ENCODE measurements at regions not wholly inside any gene's neighbourhood (a gene's known extent, or its start where the extent isn't known, plus 50 kb on each side); places are given as distances from the start of the nearest gene placed in this dataset.

DNA sequence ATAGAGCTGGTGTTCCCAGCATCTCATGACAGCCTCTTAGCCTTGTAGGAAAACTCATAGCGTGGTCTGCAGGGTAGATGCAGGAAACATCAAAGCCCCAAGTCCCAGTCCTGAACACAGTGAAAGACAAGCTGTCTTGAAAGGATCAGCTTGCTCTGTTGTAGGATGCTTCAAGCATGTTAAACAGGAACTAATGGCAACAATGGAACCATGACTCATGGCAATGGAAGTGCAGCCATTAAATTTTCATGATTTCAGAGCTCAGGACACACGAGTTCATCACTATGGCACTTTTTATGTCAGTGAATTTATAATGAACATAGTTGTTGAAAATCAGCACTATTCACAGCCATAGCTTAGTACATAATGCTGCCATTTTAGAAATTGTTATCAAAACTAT, 367.7 kb downstream of the KIF16B start:
- Histone ChIP-seq H3K27me3 (no peaks in the 10 kb centered on the region), H3K4me3 (no peak overlapping the region), H3K9me3 (no peaks in the 10 kb centered on the region), H3K27ac (no peak overlapping the region), H3K36me3 (no peaks in the 10 kb centered on the region), H3K4me1 (ENCODE audit: insufficient read depth) (peaks cover 1% of the 10 kb centered on the region)
- WGBS, 3 donors = 85 to 96% (median 87%) methylated on average over 2 of the region's 2 CpGs
- no peak for DNase-seq
- no peak for TF ChIP-seq POLR2A (IDR thresholded peaks at IDR 0.05)
- TF ChIP-seq, protein P1, sequence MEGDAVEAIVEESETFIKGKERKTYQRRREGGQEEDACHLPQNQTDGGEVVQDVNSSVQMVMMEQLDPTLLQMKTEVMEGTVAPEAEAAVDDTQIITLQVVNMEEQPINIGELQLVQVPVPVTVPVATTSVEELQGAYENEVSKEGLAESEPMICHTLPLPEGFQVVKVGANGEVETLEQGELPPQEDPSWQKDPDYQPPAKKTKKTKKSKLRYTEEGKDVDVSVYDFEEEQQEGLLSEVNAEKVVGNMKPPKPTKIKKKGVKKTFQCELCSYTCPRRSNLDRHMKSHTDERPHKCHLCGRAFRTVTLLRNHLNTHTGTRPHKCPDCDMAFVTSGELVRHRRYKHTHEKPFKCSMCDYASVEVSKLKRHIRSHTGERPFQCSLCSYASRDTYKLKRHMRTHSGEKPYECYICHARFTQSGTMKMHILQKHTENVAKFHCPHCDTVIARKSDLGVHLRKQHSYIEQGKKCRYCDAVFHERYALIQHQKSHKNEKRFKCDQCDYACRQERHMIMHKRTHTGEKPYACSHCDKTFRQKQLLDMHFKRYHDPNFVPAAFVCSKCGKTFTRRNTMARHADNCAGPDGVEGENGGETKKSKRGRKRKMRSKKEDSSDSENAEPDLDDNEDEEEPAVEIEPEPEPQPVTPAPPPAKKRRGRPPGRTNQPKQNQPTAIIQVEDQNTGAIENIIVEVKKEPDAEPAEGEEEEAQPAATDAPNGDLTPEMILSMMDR (IDR thresholded peaks at IDR 0.05) = no peak
- intact Hi-C loops (cut with DNase I) = no loop called here

DNA sequence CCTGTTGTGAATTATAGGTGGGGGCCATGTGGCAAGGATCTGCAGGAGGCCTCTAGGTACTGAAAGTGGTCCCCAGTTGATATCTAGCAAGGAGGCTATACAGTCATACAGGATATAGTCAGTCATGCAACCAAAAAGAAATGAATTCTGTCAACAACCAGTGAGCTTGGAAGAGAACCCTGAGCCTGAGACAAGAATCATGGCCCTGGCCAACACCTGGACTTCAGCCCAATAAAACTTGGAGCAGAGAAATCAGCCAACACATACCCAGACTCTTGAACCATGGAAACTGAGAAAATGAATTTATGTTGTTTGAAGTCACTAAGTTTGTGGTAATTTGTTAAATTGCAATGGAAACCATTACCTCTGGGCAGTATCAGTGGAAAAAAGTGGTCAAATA, 370.2 kb downstream of the KIF16B start:
- DNase-seq = no peak
- intact Hi-C loops (cut with DNase I) = no loop called here
- Histone ChIP-seq H3K4me1 (ENCODE audit: insufficient read depth) (no peaks in the 10 kb centered on the region), H3K27me3 (no peaks in the 10 kb centered on the region), H3K27ac (no peak overlapping the region), H3K36me3 (no peaks in the 10 kb centered on the region), H3K4me3 (no peak overlapping the region), H3K9me3 (no peaks in the 10 kb centered on the region)
- TF ChIP-seq EP300 (IDR thresholded peaks at IDR 0.05) = no peak
- TF ChIP-seq, protein P1 (IDR thresholded peaks at IDR 0.05) = no peak
- no peak for TF ChIP-seq POLR2A (IDR thresholded peaks at IDR 0.05)

DNA sequence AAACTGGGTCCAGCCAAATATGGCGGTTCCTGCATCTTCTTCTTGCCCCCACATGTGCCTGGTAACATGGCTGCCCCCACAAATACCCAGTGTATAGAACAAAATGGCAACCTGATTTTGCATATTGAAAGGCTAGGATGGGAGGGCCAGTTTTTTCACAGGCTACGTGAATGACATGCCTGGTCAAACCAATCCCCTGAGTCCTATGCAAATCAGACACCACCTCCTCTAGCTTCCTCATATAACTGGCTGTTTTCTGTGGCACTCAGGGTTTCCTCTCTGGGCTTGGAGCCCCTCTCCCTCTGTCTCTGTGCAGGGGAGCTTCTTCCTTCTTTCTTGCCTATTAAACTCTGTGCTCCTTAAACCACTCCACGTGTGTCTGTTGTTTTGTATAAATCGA, 372.1 kb downstream of the KIF16B start:
- H3K4me3 ChIP-seq = no peak overlapping the region
- no peak for DNase-seq
- H3K4me1 ChIP-seq (ENCODE audit: insufficient read depth) = no peaks in the 10 kb centered on the region
- H3K27me3 ChIP-seq = no peaks in the 10 kb centered on the region
- intact Hi-C loops (cut with DNase I) = no loop called here
- H3K36me3 ChIP-seq = no peaks in the 10 kb centered on the region
- 93 to 95% (median 95%) methylated on average over 4 of the region's 4 CpGs for WGBS, 3 donors
- no peak for TF ChIP-seq EP300 (IDR thresholded peaks at IDR 0.05)
- TF ChIP-seq, protein P1 (IDR thresholded peaks at IDR 0.05) = no peak
- no peak for TF ChIP-seq POLR2A (IDR thresholded peaks at IDR 0.05)
- H3K9me3 ChIP-seq = no peaks in the 10 kb centered on the region
- no peak overlapping the region for H3K27ac ChIP-seq

DNA sequence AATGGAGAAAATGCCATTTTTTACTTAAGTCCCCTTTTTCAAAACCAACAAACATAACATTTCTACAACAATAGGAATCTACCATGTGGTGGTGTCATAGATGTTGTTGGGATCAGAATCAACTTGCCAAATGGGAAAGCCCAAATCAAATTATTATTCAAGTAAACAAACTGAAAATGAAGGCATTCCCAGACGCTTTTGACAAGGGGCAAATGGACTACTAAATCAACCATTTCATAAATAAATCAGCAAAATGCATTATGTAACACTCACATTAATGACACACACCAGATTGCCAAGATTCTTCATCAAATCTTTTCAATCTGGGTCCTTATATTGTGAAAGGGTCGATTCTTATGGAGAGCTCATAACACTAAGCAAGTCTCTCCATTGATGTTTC, 375.6 kb downstream of the KIF16B start:
- TF ChIP-seq POLR2A (IDR thresholded peaks at IDR 0.05) = no peak
- TF ChIP-seq, protein P1 (IDR thresholded peaks at IDR 0.05) = no peak
- TF ChIP-seq EP300 (IDR thresholded peaks at IDR 0.05) = no peak
- intact Hi-C loops (cut with DNase I) = no loop called here
- 78 to 89% (median 86%) methylated on average over 2 of the region's 2 CpGs for WGBS, 3 donors

DNA sequence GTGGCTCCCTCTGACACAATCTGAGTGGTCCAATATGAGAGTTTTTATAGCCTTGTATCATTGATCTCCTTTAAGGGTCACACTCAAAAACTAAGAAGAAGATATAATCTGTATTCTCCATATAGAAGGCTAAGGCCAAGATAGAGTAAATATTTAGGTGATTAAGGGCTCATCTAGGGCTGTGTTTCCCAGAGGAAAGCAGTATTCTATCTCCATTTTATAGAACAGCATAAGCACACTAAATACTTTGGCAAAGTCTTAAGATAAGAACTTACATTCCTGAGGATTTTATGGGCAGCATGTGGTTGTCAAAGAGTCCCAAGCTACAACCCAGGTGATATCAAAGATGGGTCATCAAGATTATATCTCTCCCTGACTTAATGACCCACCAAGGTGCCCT, 377.6 kb downstream of the KIF16B start:
- TF ChIP-seq POLR2A (IDR thresholded peaks at IDR 0.05) (no peak), EP300 (IDR thresholded peaks at IDR 0.05) (no peak)
- TF ChIP-seq, protein P1 (IDR thresholded peaks at IDR 0.05) = no peak

More for the DNA sequence above, 375.6 kb downstream of the KIF16B start:
- Histone ChIP-seq H3K36me3 (no peaks in the 10 kb centered on the region), H3K27me3 (no peaks in the 10 kb centered on the region), H3K4me1 (ENCODE audit: insufficient read depth) (no peaks in the 10 kb centered on the region), H3K4me3 (no peak overlapping the region), H3K27ac (no peak overlapping the region), H3K9me3 (no peaks in the 10 kb centered on the region)
- DNase-seq = no peak

More for the DNA sequence above, 377.6 kb downstream of the KIF16B start:
- H3K27ac ChIP-seq = no peak overlapping the region
- no peak overlapping the region for H3K4me3 ChIP-seq
- no peak for DNase-seq
- no peaks in the 10 kb centered on the region for H3K9me3 ChIP-seq
- no peaks in the 10 kb centered on the region for H3K27me3 ChIP-seq
- intact Hi-C loops (cut with DNase I) = no loop called here
- H3K4me1 ChIP-seq (ENCODE audit: insufficient read depth) = no peaks in the 10 kb centered on the region
- H3K36me3 ChIP-seq = no peaks in the 10 kb centered on the region
